ENCODE measurements at regions not wholly inside any gene's neighbourhood (a gene's known extent, or its start where the extent isn't known, plus 50 kb on each side); places are given as distances from the start of the nearest gene placed in this dataset.

GRCh38 chr16:77594799-77595596 is 127.3 kb upstream of the NUDT7 start:
- Histone ChIP-seq H3K9ac (ENCODE audit: extremely low read depth, low read length, poor library complexity, severe bottlenecking) (no peak overlapping the region), H3K27ac (ENCODE audit: low read depth, low read length) (peak overlapping the region; percentile 60), H3K36me3 (ENCODE audit: control insufficient read depth, insufficient read depth, low read length) (no peaks in the 10 kb centered on the region), H3K4me1 (ENCODE audit: control insufficient read depth, insufficient read depth, low read length) (no peaks in the 10 kb centered on the region), H3K4me3 (ENCODE audit: low read length) (no peak overlapping the region), H3K27me3 (ENCODE audit: control insufficient read depth, insufficient read depth, low read length, poor library complexity, severe bottlenecking) (no peaks in the 10 kb centered on the region), H3K9me3 (ENCODE audit: control insufficient read depth, low read length) (no peaks in the 10 kb centered on the region)
- TF ChIP-seq CTCF (conservative IDR thresholded peaks at IDR 0.05) = no peak
- no peak overlapping the region for H3K27ac Mint-ChIP-seq
- WGBS, 2 experiments (ENCODE audit: insufficient coverage in 1 of 2, insufficient read length in 1 of 2) = 83 to 95% methylated on average over 6 to 9 of the region's 9 CpGs
- H3K27me3 Mint-ChIP-seq (ENCODE audit: insufficient read depth) = no peaks in the 10 kb centered on the region
- DNase-seq = no peak
- H3K4me3 Mint-ChIP-seq = no peak overlapping the region
- H3K36me3 Mint-ChIP-seq (ENCODE audit: low read depth) = no peaks in the 10 kb centered on the region
- H3K4me1 Mint-ChIP-seq = no peaks in the 10 kb centered on the region
- no peaks in the 10 kb centered on the region for H3K9me3 Mint-ChIP-seq

DNA sequence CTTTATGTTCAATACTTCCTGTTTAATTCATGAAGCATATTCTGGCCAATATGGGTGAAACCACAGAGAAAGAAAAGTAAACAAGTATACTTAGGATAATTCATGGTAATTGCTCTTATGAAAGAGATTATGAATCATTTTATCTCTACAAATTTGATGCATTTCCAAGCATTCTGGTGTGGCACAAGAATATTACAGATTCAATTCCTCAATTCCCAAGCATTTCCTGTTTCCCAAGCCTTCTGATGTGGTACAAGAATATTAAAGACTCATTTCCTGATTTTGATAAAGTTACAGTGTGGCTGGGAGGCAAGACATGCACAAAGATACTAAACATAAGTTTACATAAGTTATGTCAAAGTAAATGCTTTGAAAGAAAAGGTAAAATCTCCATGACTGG is 126.1 kb upstream of the NUDT7 start:
- no peaks in the 10 kb centered on the region for H3K36me3 Mint-ChIP-seq (ENCODE audit: low read depth)
- no peaks in the 10 kb centered on the region for H3K4me1 Mint-ChIP-seq
- Histone ChIP-seq H3K9ac (ENCODE audit: extremely low read depth, low read length, poor library complexity, severe bottlenecking) (no peak overlapping the region), H3K27me3 (ENCODE audit: control insufficient read depth, insufficient read depth, low read length, poor library complexity, severe bottlenecking) (no peaks in the 10 kb centered on the region), H3K27ac (ENCODE audit: low read depth, low read length) (no peak overlapping the region), H3K9me3 (ENCODE audit: control insufficient read depth, low read length) (no peaks in the 10 kb centered on the region), H3K36me3 (ENCODE audit: control insufficient read depth, insufficient read depth, low read length) (no peaks in the 10 kb centered on the region), H3K4me1 (ENCODE audit: control insufficient read depth, insufficient read depth, low read length) (no peaks in the 10 kb centered on the region), H3K4me3 (ENCODE audit: low read length) (no peak overlapping the region)
- H3K9me3 Mint-ChIP-seq = peaks cover 6% of the 10 kb centered on the region
- H3K27me3 Mint-ChIP-seq (ENCODE audit: insufficient read depth) = no peaks in the 10 kb centered on the region
- DNase-seq = no peak
- no peak overlapping the region for H3K4me3 Mint-ChIP-seq
- no peak overlapping the region for H3K27ac Mint-ChIP-seq
- no peak for TF ChIP-seq CTCF (conservative IDR thresholded peaks at IDR 0.05)

DNA sequence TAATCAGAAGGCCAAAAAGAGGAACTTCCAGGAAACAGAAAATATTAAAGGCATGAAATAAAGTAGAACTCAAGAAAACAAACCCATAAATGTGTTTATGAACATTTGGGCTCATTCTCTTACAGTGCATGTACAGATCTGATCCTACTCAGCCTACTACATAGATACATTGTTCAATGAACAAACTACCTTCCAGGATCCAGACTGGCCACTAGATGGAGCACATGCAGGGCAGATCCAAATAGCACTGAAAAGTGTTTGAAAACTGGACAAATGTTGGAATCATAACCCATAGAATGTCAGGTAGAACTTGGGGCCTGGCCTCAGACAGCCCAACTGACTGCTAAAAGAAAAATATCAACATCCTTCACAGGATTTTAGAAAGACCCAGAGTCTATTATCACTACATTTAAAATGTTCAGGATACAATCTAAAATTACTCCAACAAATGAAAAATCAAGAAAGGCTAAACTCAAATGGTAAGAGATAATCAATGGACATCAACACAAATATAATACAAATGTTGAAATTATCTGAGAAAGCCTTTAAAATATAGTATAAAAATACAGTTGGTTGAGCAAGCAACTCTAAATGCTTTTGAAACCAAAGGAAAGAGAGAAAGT is 122.4 kb upstream of the NUDT7 start:
- Mint-ChIP-seq H3K4me3 (no peak overlapping the region), H3K36me3 (ENCODE audit: low read depth) (peaks cover 2% of the 10 kb centered on the region), H3K27ac (no peak overlapping the region), H3K27me3 (ENCODE audit: insufficient read depth) (no peaks in the 10 kb centered on the region), H3K9me3 (peaks cover 16% of the 10 kb centered on the region), H3K4me1 (no peaks in the 10 kb centered on the region)
- no peak overlapping the region for H3K27ac ChIP-seq (ENCODE audit: low read depth, low read length)
- no peaks in the 10 kb centered on the region for H3K36me3 ChIP-seq (ENCODE audit: control insufficient read depth, insufficient read depth, low read length)
- DNase-seq = peak; percentile 68
- H3K27me3 ChIP-seq (ENCODE audit: control insufficient read depth, insufficient read depth, low read length, poor library complexity, severe bottlenecking) = no peaks in the 10 kb centered on the region
- H3K9me3 ChIP-seq (ENCODE audit: control insufficient read depth, low read length) = peaks cover 9% of the 10 kb centered on the region
- H3K9ac ChIP-seq (ENCODE audit: extremely low read depth, low read length, poor library complexity, severe bottlenecking) = no peak overlapping the region
- peak; percentile 95 for TF ChIP-seq CTCF (conservative IDR thresholded peaks at IDR 0.05)
- H3K4me3 ChIP-seq (ENCODE audit: low read length) = no peak overlapping the region
- H3K4me1 ChIP-seq (ENCODE audit: control insufficient read depth, insufficient read depth, low read length) = no peaks in the 10 kb centered on the region
